Body of pancreas (tissue), 4 donors: ENCODE measurements at regions not wholly inside any gene's neighbourhood (a gene's known extent, or its start where the extent isn't known, plus 50 kb on each side); places are given as distances from the start of the nearest gene placed in this dataset.
A peak's percentile ranks its signal among the peaks of the same experiment; 100 is the strongest.

Experiments
- ATAC-seq: fragments of 150-250 bp; one replicate; pipeline ENCODE4 v1.9.1; 2016
- DNase-seq, 4 donors: peaks; one replicate each; pipeline ENCODE4 v3.0.0-alpha.2; 2019
- H3K27ac ChIP-seq, 4 donors: fragments of 200-600 bp; sonication (generic); 1 replicate in 3 of 4; 2 replicates in 1 of 4; pipeline versions ENCODE4 v1.5.1 to v1.6.1; 2016 to 2019; ENCODE audit warnings: mild to moderate bottlenecking in 1 of 4, mixed read lengths in 1 of 4, moderate library complexity in 1 of 4
- H3K27me3 ChIP-seq, 2 donors: fragments of 200-600 bp; sonication (generic); one replicate each; pipeline ENCODE4 v1.6.0; 2016; ENCODE audit warnings: mild to moderate bottlenecking in 1 of 2
- H3K36me3 ChIP-seq, 2 donors: fragments of 200-600 bp; sonication (generic); replicated peaks in 1 of 2; 2 replicates each; pipeline ENCODE4 v1.5.1; 2016; ENCODE audit warnings: low read depth in 2 of 2; ENCODE audit not compliant: insufficient read depth in 1 of 2
- H3K4me1 ChIP-seq: fragments of 200-600 bp; sonication (generic); one replicate; pipeline ENCODE4 v1.6.0; 2016
- H3K4me3 ChIP-seq, 2 donors: fragments of 200-600 bp; sonication (generic); 1 replicate in 1 of 2; 2 replicates in 1 of 2; pipeline ENCODE4 v1.5.1; 2016 to 2019
- H3K9me3 ChIP-seq, 3 donors: fragments of 200-600 bp; sonication (generic); 1 replicate in 2 of 3; 2 replicates in 1 of 3; pipeline ENCODE4 v1.5.1; 2016
- CTCF ChIP-seq, 7 experiments: fragments of 450-650 bp in 4 of 7; fragments of 200-600 bp in 3 of 7; sonication (generic) in 3 of 7; IDR thresholded peaks; one replicate each; pipeline ENCODE4 v1.5.1; 2016 to 2019; ENCODE audit warnings: antibody characterized with exemption in 7 of 7
- POLR2A ChIP-seq, 3 donors: fragments of 450-650 bp; IDR thresholded peaks; one replicate each; pipeline ENCODE4 v1.6.1; 2016; ENCODE audit warnings: antibody characterized with exemption in 3 of 3, mild to moderate bottlenecking in 2 of 3
- WGBS, 2 donors: methylation state at CpG; one replicate each; pipeline ENCODE4 v1.1.5; 2017; 5-methylcytosine and 5-hydroxymethylcytosine counted together
- intact Hi-C: fragments of 100-400 bp; cut with DNase I; formaldehyde crosslinking; loops from one replicate; pipeline ENCODE4 v1.15.1; 2023

GRCh38 chr7:130894146-130894908, 160.3 kb upstream of the KLF14 start:
- H3K27ac ChIP-seq = peak overlapping the region; percentile 9 to 75 (median 62)
- 45 to 57% methylated on average over 13 of the region's 14 CpGs for WGBS, 2 donors
- peak; percentile 70 to 91 (median 80) for DNase-seq
- peak; percentile 72 for ATAC-seq
- H3K36me3 ChIP-seq = no peaks in the 10 kb centered on the region
- H3K27me3 ChIP-seq = no peaks in the 10 kb centered on the region
- no peaks in the 10 kb centered on the region for H3K9me3 ChIP-seq
- TF ChIP-seq POLR2A (IDR thresholded peaks at IDR 0.05) (peak in 1 of 3 donors; percentile 16), CTCF (IDR thresholded peaks at IDR 0.05) (no peak)
- H3K4me3 ChIP-seq = no peak overlapping the region
- intact Hi-C loops = no loop called here
- peaks cover 74% of the 10 kb centered on the region for H3K4me1 ChIP-seq

GRCh38 chr7:130894909-130895750, 161.1 kb upstream of the KLF14 start:
- ATAC-seq = no peak
- intact Hi-C loops = no loop called here
- H3K4me1 ChIP-seq = peaks cover 82% of the 10 kb centered on the region
- H3K27me3 ChIP-seq = no peaks in the 10 kb centered on the region
- H3K27ac ChIP-seq = peak overlapping the region; percentile 9 to 75 (median 45)
- DNase-seq = no peak
- H3K36me3 ChIP-seq = no peaks in the 10 kb centered on the region
- H3K9me3 ChIP-seq = no peaks in the 10 kb centered on the region
- TF ChIP-seq CTCF (IDR thresholded peaks at IDR 0.05) (no peak), POLR2A (IDR thresholded peaks at IDR 0.05) (no peak)
- WGBS, 2 donors = 69 to 81% methylated on average over 20 of the region's 20 CpGs
- H3K4me3 ChIP-seq = no peak overlapping the region

GRCh38 chr7:130896051-130896881, 162.3 kb upstream of the KLF14 start:
- no peak for DNase-seq
- intact Hi-C loops = no loop called here
- TF ChIP-seq POLR2A (IDR thresholded peaks at IDR 0.05) (no peak), CTCF (IDR thresholded peaks at IDR 0.05) (peak in 2 of 7 experiments; percentile 24 to 45)
- peak overlapping the region in 2 of 4 donors; percentile 9 to 75 for H3K27ac ChIP-seq
- H3K4me3 ChIP-seq = no peak overlapping the region
- H3K27me3 ChIP-seq = no peaks in the 10 kb centered on the region
- peaks cover 84% of the 10 kb centered on the region for H3K4me1 ChIP-seq
- no peaks in the 10 kb centered on the region for H3K36me3 ChIP-seq
- ATAC-seq = no peak
- H3K9me3 ChIP-seq = no peaks in the 10 kb centered on the region
- WGBS, 2 donors = 73 to 75% methylated on average over 13 of the region's 13 CpGs

GRCh38 chr7:130896898-130897514, 163.0 kb upstream of the KLF14 start:
- H3K36me3 ChIP-seq = no peaks in the 10 kb centered on the region
- H3K9me3 ChIP-seq = no peaks in the 10 kb centered on the region
- DNase-seq = peak; percentile 72 to 77 (median 74)
- intact Hi-C loops = no loop called here
- H3K27ac ChIP-seq = peak overlapping the region in 3 of 4 donors; percentile 9 to 19 (median 16)
- 49 to 68% methylated on average over 15 to 22 of the region's 22 CpGs for WGBS, 2 donors
- H3K4me1 ChIP-seq = peaks cover 87% of the 10 kb centered on the region
- no peak overlapping the region for H3K4me3 ChIP-seq
- ATAC-seq = peak; percentile 29
- peak; percentile 46 to 88 (median 85) for TF ChIP-seq CTCF (IDR thresholded peaks at IDR 0.05)
- no peak for TF ChIP-seq POLR2A (IDR thresholded peaks at IDR 0.05)
- H3K27me3 ChIP-seq = no peaks in the 10 kb centered on the region
